ENCODE measurements at regions not wholly inside any gene's neighbourhood (a gene's known extent, or its start where the extent isn't known, plus 50 kb on each side); places are given as distances from the start of the nearest gene placed in this dataset.
"Not testable (repeated sequence)": the region's sequence is repeated elsewhere in the genome, so short reads cannot be mapped to it uniquely, and the experiment has no call there.

DNA sequence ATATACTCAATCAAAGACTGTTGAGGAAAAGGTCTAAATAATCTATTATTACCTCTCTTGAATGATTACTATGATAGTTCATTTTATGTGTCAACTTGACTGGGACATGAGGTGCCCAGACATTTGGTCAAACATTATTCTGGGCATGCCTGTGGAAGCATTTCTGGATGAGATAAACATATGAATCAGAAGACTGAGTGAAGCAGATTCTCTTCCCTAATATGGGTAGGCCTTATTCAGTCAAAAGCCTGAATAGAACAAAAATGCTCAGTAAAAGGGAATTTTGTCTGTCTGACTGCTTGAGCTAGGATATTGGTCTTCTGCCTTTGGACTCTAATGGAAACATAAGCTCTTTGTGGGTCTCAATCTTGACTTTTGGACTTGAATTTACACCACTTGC is 73.3 kb upstream of the SOX13 start:
- DNase-seq, result no peak

DNA sequence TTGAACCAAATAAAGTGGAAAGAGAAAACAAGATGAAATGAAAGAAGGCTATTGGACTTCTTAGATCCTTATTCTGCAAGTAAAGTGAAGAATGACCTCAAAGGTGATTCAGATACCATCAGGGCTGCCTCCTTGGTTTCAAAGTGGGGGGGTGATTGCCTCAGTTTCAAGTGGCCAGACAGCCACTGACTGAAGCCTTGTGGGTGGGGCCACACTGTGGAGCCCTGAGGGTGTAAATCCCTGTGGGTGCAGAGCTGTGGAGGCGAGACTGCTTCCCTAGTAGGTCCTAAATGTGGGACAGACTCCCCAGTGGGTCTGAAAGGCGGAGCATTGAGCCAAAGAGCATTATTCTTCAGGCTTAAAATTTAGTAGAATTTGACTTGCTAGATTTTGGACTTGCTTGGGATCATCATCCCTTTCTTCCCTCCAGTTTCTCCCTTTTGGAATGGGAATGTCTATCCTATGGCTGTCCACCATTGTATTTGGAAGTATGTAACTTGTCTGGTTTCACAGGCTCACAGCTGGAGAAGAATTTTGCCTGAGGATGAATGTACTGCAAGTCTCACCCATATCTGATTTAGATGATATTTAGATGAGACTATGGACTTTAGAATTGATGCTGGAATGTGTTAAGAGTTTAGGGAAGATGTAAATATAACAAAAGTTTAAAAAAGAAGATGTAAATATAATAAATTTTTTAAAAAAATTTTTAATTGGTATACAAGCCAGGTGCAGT is 71.6 kb upstream of the SOX13 start:
- no peak for DNase-seq

DNA sequence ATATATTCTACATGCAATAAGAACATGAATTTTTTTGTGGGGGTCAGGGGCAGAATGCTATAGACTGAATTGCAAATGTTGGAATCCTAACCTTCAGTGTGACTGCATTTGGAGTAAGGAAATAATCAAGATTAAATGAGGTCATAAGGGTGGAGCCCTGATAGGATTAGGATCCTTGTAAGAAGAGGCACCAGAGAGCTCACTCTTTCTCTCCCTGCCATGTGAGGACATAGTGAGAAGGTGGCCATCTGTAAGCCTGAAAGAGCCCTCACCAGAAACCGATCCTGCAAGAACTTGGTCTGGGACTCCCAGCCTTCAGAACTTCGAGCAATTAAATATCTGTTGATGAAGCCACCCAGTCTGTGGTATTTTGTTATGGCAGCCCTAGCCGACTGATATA is 70.3 kb upstream of the SOX13 start:
- no peak for DNase-seq

DNA sequence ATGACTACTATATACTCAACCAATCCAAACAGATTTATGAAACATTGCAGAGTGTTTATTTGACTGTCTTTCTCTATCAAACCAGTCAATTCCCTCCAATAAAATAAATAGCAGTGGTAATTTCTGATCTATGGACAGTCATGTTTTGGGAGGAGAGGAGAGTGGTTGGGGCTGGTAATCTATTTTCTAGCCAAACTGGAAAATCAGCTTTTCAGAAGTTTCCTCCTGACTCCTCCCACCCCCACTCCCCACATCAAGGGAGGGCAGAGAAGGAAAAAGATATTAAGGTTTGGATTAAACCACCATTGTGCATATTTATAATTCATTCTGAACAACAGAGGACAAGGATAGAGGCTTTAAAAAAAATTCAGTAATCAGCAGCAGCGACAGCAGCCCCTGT is 69.4 kb upstream of the SOX13 start:
- no peak for DNase-seq

GRCh38 chr1:204011426-204011825 is 61.5 kb upstream of the SOX13 start:
- DNase-seq, result no peak

DNA sequence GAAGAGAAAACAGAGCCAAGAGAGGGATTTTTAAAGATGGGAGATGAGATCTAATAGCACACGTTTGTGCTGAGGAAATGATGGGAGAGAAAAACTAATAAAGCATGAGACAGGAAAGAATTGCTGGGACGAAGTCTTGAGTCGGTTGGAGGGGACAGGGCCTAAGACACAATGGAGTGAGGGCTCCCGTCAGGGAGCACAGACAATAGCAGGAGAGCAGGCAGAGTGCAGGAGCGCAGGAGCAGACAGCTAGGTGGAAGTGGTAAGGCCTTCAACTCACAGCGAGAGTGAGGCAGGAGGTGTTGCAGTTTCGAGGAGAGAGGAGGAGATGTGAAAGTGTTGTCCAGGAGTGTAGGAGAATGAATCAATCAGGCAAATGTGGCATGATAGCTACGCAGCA is 59.9 kb upstream of the SOX13 start:
- no peak for DNase-seq

GRCh38 chr1:204014336-204014735 is 58.6 kb upstream of the SOX13 start:
- DNase-seq, result no peak

- not testable (repeated sequence) for DNase-seq
These were observed 58.0 kb upstream of the SOX13 start for GRCh38 chr1:204014961-204015360.

- no peak for DNase-seq
These were observed 55.9 kb upstream of the SOX13 start for GRCh38 chr1:204017032-204017431.

DNA sequence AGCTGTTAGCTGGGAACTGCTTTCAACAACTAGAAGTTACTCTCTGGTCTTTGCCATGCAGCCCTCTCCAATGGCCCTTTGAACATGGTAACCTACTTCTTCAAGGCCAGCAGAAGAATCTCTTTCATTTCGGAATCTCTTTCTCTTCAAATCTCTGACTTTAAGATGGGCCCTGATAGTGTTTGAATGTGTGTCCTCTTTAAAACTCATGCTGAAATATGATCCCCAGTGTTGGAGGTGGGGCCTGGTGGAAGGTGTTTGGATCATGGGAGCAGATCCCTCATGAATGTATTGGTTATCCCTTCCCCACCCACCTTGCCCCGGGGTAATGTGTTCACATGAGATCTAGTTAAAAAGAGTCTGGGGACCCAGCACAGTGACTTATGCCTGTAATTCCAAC is 54.5 kb upstream of the SOX13 start:
- no peak for DNase-seq

All from NCI-H1105 (cell line).